ENCODE measurements at regions not wholly inside any gene's neighbourhood (a gene's known extent, or its start where the extent isn't known, plus 50 kb on each side); places are given as distances from the start of the nearest gene placed in this dataset.

DNA sequence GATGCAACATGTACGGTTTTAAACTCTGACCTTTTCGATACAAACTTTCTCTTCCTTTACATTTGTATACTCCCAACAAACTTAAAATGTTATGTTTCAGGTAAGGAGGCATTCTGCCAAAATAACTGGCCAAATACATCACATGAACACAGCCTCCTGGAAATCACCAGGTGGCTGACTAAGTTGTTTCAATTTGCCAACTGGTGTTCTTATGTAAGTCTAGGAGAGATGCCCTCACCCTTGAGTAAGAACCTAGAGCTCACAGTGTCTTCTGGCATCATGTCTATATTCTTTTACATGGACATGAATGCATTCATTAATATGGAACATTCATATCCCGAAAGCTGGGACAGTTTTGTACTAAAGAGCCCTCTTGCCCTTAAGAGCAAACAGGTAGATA lies 341.1 kb upstream of the NR2F2 start:
- TF ChIP-seq, protein P1, sequence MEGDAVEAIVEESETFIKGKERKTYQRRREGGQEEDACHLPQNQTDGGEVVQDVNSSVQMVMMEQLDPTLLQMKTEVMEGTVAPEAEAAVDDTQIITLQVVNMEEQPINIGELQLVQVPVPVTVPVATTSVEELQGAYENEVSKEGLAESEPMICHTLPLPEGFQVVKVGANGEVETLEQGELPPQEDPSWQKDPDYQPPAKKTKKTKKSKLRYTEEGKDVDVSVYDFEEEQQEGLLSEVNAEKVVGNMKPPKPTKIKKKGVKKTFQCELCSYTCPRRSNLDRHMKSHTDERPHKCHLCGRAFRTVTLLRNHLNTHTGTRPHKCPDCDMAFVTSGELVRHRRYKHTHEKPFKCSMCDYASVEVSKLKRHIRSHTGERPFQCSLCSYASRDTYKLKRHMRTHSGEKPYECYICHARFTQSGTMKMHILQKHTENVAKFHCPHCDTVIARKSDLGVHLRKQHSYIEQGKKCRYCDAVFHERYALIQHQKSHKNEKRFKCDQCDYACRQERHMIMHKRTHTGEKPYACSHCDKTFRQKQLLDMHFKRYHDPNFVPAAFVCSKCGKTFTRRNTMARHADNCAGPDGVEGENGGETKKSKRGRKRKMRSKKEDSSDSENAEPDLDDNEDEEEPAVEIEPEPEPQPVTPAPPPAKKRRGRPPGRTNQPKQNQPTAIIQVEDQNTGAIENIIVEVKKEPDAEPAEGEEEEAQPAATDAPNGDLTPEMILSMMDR (IDR thresholded peaks at IDR 0.05), result no peak
- no peak for TF ChIP-seq POLR2A (IDR thresholded peaks at IDR 0.05)

All from uterus (tissue), 2 donors.